ENCODE measurements at regions not wholly inside any gene's neighbourhood (a gene's known extent, or its start where the extent isn't known, plus 50 kb on each side); places are given as distances from the start of the nearest gene placed in this dataset.

- no peak for TF ChIP-seq CTCF (IDR thresholded peaks at IDR 0.05)
- TF ChIP-seq POLR2AphosphoS5 (IDR thresholded peaks at IDR 0.05; ENCODE audit: low read depth, low read length), result no peak
- no peak for TF ChIP-seq SIN3A (IDR thresholded peaks at IDR 0.05; ENCODE audit: borderline replicate concordance, insufficient read depth, low read depth, low read length)
- TF ChIP-seq TCF7L2 (IDR thresholded peaks at IDR 0.05; ENCODE audit: low read depth, low read length), result no peak
- no peak for TF ChIP-seq REST (IDR thresholded peaks at IDR 0.05; ENCODE audit: insufficient read depth in 1 of 2, low read depth in 2 of 2, low read length in 1 of 2)
These were observed 107.3 kb downstream of the TFAP2C start for GRCh38 chr20:56736285-56736857.
